ENCODE measurements at regions not wholly inside any gene's neighbourhood (a gene's known extent, or its start where the extent isn't known, plus 50 kb on each side); places are given as distances from the start of the nearest gene placed in this dataset.

DNA sequence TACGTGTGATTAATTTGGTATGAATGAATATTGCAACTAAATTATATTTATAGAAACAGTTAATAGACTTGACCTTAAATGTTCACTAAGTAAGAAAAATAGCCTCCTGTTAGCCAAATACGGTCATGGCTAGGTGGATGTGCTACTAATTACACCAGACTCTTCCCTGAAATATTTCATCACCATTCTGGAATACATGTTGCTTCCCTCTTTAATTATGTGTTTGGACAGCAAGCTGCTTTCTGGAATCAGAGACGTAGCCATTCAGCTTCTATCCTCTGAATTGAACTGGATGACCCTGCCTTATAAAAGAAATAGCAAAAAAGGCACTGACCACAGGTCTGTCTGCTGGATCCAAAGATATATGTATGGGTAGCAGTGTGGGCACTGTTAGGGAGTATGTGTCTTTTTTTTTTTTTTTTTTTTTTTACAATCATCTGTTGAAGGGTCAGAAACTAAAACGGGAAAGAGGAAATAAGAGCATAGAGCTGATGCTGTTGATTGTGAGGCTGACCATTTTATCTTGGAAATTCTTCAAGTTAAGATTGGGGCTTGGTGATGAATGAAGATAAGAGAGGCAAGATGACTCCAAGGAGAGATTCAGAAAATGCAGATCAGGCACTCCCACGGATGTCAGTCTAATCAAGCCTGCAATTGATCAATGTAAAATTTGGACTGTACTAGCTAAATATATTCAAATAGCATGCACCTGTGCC, 283.2 kb upstream of the HSF2 start:
- ATAC-seq, result no peak
- TF ChIP-seq KDM1A (IDR thresholded peaks at IDR 0.05; ENCODE audit: low read depth) (no peak), HMGXB4 (CRISPR knock-in tag; IDR thresholded peaks at IDR 0.05; ENCODE audit: borderline replicate concordance) (no peak)
- POLR2A ChIA-PET, result no interaction called here

GRCh38 chr6:122116835-122117627, 282.4 kb upstream of the HSF2 start:
- Histone ChIP-seq H3K4me2 (no peak overlapping the region), H3K27ac (no peak overlapping the region), H3K9me3 (no peaks in the 10 kb centered on the region), H3K4me1 (no peaks in the 10 kb centered on the region), H3K4me3 (no peak overlapping the region)
- POLR2A ChIA-PET, result no interaction called here
- WGBS (ENCODE audit: missing lambda C conversion rate), result 19% methylated on average over 2 of the region's 2 CpGs
- ATAC-seq, result no peak
- no peak for DNase-seq (ENCODE audit: low read depth in 1 of 2, low spot score in 1 of 2)
- TF ChIP-seq CHD4 (IDR thresholded peaks at IDR 0.05; ENCODE audit: borderline replicate concordance), result no peak
- TF ChIP-seq NR3C1 (IDR thresholded peaks at IDR 0.05), result no peak
- TF ChIP-seq ELK1 (IDR thresholded peaks at IDR 0.05; ENCODE audit: low read depth, low read length), result no peak
- TF ChIP-seq JUNB (IDR thresholded peaks at IDR 0.05), result no peak
- TF ChIP-seq ZNF302 (CRISPR knock-in tag; IDR thresholded peaks at IDR 0.05), result no peak
- TF ChIP-seq HDAC2 (IDR thresholded peaks at IDR 0.05), result no peak
- TF ChIP-seq FOSB (CRISPR knock-in tag; IDR thresholded peaks at IDR 0.05), result no peak
- TF ChIP-seq ZC3H11A (IDR thresholded peaks at IDR 0.05), result no peak
- no peak for TF ChIP-seq EHMT2 (IDR thresholded peaks at IDR 0.05; ENCODE audit: low read depth)
- TF ChIP-seq TFCP2L1 (CRISPR knock-in tag; IDR thresholded peaks at IDR 0.05), result no peak
- FAIRE-seq, result no peak
- CTCF ChIA-PET, result no interaction called here

More for the DNA sequence above, 283.2 kb upstream of the HSF2 start:
- Histone ChIP-seq H3K4me1 (no peaks in the 10 kb centered on the region), H3K27ac (no peak overlapping the region), H3K4me3 (no peak overlapping the region), H3K4me2 (no peak overlapping the region), H3K9me3 (no peaks in the 10 kb centered on the region)
- DNase-seq (ENCODE audit: low read depth in 1 of 2, low spot score in 1 of 2) (no peak), FAIRE-seq (no peak)
- WGBS (ENCODE audit: missing lambda C conversion rate), result 24% methylated on average over 5 of the region's 5 CpGs
- CTCF ChIA-PET, result no interaction called here

- FAIRE-seq (no peak), DNase-seq (ENCODE audit: low read depth in 1 of 2, low spot score in 1 of 2) (no peak), ATAC-seq (no peak)
- H3K4me2 ChIP-seq, result no peak overlapping the region
- H3K4me3 ChIP-seq, result no peak overlapping the region
- TF ChIP-seq, protein P1, sequence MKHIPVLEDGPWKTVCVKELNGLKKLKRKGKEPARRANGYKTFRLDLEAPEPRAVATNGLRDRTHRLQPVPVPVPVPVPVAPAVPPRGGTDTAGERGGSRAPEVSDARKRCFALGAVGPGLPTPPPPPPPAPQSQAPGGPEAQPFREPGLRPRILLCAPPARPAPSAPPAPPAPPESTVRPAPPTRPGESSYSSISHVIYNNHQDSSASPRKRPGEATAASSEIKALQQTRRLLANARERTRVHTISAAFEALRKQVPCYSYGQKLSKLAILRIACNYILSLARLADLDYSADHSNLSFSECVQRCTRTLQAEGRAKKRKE (CRISPR knock-in tag; IDR thresholded peaks at IDR 0.05; ENCODE audit: low read depth), result no peak
- TF ChIP-seq RARB (CRISPR knock-in tag; IDR thresholded peaks at IDR 0.05) (no peak), ELK1 (IDR thresholded peaks at IDR 0.05; ENCODE audit: low read depth, low read length) (no peak), MAFK (IDR thresholded peaks at IDR 0.05; ENCODE audit: partially characterized antibody) (no peak), SMC3 (IDR thresholded peaks at IDR 0.05) (no peak), EHF (CRISPR knock-in tag; IDR thresholded peaks at IDR 0.05) (no peak), TP53 (CRISPR knock-in tag; IDR thresholded peaks at IDR 0.05) (no peak), FOSB (CRISPR knock-in tag; IDR thresholded peaks at IDR 0.05) (no peak), HES2 (IDR thresholded peaks at IDR 0.05) (no peak), EHMT2 (IDR thresholded peaks at IDR 0.05; ENCODE audit: low read depth) (no peak), MYC (IDR thresholded peaks at IDR 0.05; ENCODE audit: borderline replicate concordance, low read length) (no peak), GATA3 (IDR thresholded peaks at IDR 0.05; ENCODE audit: borderline replicate concordance) (no peak)
- H3K4me1 ChIP-seq, result no peaks in the 10 kb centered on the region
- H3K9me3 ChIP-seq, result no peaks in the 10 kb centered on the region
- H3K27ac ChIP-seq, result no peak overlapping the region
- POLR2A ChIA-PET, result no interaction called here
- WGBS (ENCODE audit: missing lambda C conversion rate), result 44% methylated on average over 1 of the region's 1 CpG
- CTCF ChIA-PET, result interaction anchor here (0.9 kb wide), 1 partner anchor 36 kb away, joined by 3 read pairs; no protein-coding TSS in a partner anchor
Observed at GRCh38 chr6:122118945-122119506, 280.4 kb upstream of the HSF2 start.

All from A549 (cell line).